Anterior cingulate cortex (tissue), 58 donors: ENCODE measurements at regions not wholly inside any gene's neighbourhood (a gene's known extent, or its start where the extent isn't known, plus 50 kb on each side); places are given as distances from the start of the nearest gene placed in this dataset.

Source experiments
- DNase-seq, 58 donors: peaks; one replicate each; lab custom pipeline; 2025; lab: John Stamatoyannopoulos, UW

DNA sequence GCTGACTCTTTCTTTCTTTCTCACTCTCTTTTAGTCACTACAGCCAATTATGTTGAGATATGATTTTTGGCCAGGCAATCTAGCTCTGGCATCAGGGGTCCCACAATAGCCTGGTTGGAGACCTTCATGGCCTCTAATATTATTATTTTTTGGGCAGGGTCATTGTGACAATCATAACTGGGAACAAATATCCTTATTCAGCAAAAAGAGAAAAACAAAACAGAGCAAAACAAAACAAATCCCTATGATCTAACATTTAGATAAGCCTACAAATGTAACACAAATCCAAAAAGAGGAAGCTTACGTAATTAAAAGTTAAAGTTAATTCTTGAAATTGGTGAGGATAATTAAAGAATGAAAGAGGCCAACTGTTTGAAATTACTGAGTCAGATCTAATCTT is 640.0 kb downstream of the TUSC7 start:
- no peak for DNase-seq

DNA sequence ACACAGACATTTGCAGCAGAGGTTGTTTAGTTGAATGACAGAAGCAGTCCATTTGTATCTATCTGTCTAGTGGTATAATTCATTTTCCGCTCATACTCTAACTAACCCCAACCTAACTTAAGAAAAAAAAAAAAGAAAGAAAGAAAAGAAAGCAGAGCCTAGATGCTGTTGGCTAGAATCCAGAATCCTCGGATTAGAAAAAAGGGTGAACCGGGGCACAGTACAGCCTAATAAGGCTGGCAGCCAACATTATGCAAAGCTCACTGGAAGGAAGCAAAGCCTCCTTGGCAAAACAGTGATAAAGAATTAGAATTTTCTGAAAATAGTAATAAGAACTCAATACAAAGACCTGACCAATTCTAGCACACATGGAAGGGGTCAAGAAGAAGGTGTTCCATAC is 640.8 kb downstream of the TUSC7 start:
- peak in 5 of 58 donors; percentile 3 to 62 (median 12) for DNase-seq

DNA sequence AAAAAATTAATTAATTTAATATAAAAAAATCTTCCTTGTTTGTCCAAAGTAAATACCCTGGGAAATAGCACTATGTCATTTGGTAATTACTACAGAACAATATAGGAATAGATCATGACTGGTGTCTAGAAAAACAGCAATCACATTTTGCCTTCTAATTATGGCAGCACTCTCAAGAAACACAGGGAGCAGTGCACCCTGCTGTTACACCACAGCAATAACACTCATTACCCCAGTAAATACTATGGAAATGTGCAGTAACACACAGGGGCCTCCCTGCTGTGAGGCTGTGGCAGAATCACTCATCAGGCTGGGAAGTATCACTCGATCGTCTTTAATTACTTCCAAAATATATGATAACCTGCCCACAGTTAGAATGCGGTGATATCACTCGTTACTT is 646.0 kb downstream of the TUSC7 start:
- peak in 10 of 58 donors; percentile 2 to 34 (median 10) for DNase-seq

DNA sequence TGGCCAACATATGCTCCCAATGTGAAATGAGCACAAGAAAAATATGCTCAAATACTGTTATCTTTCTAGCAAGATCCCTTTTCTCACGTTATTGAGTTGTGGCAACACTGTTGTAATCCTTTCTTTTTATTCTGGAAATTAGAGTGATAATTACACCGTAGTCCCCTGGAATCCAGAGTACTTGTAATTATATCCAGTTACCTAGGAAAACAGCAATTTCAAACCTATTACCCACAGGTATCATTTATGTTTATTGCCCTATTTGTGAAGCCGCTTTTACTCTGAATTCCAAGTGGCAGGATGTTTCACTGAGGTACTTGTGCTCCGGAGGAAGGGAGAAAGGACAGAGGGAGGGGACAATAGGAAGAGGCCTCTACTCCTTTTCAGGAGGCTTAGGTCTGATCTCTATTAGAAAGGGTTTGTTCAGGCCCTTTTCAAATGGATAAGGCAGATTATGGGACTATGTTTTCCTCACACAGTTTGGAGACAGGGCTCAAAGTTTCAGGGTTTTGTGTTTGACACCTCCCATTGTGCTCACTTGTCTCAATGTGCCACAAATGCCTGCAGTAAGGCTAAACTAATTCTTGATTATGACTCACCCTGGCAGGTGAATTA is 646.6 kb downstream of the TUSC7 start:
- DNase-seq: no peak

DNA sequence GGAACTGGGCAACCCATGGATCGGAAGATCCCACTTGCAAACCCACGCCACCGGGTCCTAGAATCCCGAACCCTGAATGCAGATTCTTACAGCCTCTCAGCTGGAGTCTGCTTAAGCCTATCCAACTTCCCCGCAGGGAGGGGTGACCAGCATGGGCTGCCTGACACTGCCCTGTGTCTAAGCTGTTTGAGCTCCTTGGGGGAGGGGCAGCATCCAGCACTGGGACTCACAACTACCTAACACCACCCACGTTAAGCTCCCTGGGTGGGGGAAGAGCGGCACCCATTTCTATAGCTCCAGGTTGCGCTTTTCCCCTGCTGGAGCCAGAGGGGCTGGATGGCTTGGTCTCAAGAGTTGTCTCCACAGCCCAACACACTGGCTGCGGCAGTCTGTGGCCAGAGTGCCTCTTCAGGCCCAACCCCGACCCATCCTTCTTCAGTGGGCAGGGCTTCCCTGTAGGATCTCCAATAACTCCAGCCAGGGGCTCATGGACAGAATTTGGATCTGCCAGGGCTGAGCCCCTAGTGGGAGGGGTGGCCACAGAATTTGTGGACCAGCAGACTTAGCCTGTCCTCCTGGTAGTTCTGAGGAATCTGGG is 649.2 kb downstream of the TUSC7 start:
- no peak for DNase-seq

DNA sequence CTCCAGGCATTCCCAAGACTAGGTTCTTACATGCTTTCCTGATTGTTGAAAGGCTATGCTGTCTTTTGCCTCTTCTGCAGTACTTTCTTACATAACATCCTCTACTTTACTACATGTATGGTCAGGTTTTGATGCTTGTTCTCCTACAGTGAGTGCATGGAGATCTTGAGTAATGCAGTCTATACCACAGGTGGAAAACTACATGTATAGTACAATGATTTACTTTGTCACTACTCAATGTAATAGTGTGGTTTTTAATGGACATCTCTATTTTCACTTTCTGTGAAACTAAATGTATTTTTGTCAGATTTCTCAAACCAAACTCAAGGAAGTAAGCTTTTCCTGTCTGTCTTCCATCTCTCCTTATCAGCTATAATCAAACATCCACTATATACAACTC is 657.0 kb downstream of the TUSC7 start:
- DNase-seq: no peak

DNA sequence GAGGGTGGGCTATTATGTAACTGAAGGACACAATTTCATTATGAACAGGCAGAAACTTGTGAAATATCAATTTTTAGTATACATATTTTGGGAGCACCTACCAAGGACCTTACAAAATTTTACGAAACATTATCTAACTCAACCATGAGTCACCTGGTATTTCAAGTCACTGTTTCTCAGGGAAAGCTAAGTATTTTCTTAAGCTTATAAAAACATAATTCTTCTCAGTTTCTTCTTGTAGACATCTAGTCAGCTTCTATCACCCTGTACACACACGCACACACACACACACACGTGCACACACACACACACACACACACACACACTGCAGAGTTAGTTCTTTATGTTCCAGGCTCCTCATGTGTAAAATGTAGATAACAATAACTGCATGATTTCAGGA is 658.3 kb downstream of the TUSC7 start:
- DNase-seq: no peak

DNA sequence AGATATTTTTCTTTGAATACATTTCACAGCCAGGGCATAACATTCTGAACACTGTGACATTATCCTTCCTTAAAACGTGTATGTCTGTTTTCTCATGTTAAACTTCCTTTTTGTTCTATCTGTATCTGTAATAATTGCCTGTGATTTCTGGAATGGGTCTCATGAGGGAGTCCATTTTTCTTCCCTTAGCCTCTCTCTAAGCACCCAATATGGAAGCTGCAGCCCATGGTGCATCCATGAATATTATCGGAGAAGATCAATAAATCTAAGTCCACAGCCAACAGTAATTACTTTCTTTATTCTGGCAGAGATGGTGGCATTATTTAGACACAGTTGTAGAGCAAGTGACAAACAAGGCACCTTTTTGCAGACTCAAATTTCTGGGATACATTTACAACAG is 671.1 kb downstream of the TUSC7 start:
- no peak for DNase-seq

DNA sequence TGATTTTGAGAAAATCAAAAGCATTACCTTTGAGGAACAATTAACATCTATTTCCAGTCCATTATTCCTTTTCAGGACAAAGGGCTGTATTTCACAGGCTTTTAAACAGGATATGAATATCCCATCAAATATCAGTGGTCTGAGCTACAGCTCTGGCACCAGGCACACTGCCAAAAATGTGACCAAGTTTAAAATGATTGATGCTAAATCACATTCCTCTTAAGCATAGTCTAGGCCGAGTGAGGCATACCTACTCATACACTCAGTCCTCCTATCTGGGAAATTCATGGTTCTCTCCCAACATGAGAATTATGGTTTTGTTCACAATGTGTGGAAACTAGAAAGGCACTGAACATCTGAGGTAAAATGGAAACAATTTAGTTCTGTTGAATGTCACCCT is 683.5 kb downstream of the TUSC7 start:
- DNase-seq: no peak

DNA sequence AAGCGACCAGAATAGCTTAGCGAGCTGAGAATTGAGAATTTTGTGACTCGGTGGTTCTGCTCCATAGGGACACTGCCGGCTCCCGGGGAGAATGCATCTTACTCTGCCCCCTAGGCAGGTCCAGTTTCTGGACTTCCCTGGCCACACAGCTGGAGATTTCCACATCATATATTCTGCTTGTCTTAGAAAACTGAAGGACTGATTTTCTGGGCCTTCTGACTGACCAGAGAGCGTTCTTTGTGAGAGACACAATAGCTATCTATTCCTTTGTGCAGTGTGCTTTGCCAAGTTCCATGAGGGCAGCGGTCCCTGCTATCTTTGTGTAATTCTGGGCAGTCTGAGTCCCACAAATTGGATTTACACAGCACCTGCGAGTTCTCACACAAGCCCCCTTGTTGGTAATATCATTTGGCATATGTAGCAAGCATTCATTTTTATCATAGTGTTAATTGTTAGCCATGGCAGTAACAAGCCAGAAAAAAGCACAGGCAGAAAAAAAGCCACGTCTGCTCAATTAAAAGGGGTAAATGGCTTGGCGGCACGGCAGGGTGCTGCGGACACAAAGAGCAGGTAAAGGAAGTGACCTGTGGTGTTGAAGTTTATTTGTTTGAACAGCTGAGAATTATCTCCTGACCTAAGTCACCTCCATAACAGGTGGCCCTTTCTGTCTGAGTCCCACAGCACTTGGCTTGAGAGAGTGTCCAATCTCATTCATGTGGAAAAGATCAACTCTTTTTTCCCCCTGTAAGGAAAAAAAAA is 688.7 kb downstream of the TUSC7 start:
- DNase-seq: peak in 50 of 58 donors; percentile 6 to 89 (median 60)

DNA sequence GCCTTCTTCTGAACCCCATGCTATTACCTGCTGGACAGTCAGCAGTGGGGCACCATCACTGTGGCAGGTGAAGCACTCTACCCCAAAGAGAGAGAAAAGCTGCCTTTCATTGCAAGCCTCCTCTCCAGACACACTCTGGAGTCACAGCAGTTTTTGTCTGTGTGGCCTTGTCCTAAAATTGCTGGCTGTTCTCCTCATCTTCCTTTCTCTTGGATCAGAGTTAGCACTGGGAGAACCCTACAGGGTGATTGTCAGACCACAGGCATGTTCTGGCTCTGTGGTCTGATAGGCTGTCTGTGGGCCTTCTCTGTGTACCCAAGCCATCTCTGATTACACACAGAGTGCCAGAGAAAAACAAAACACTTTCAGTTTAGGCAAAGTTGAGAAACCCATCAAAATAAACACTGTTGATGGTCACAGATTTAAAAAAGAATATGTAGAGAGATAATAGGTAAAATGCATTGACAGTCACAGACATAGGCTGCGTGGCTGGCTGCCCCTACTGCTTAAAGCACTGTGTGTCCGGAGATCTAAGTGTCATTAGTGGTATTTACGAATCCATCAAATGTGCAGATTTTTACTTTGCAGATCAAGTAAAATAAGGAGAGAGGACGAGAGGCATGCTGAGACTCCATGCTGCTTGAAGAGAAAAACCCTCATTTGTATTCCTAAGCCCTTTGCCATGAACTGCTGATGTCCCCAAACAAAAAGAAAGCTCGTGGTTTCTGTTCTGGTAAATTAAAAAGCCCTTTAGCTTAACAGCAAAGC is 689.9 kb downstream of the TUSC7 start:
- peak in 24 of 58 donors; percentile 1 to 59 (median 16) for DNase-seq

DNA sequence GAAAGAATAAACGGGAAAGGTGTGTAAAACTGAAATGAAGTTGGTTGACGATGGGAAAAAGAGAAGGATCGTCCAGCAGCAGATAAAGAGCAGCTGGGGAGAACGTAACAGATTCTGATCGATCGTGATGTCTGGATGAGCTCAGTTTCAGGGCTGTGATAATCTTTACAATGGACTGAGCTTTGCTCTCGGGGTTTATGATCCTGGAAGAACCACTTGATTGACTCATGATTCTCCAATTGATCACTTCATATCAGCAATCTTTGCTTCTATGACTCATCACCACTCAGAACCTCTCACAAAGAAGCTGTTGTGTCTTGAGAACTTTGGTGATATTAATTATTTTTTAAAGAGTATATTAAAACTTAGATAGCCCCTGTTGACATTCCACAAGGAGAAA is 690.7 kb downstream of the TUSC7 start:
- DNase-seq: no peak

DNA sequence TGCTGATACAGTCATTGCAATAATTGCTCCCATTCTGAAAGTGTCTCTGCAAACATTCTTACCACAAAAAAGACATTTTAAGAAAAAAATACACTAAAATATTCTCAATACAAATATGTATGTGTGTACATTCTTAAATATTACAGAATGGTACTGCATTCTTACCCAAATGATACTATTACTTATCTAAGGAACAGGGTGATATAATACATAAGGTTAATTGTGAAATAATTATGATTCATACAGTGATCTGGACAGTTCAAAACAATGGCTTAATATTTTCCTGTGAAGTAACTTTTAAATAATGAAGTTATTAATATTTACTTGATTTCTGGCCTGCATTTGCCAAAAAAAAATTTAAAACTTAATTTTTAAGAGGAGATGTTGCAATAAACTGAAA is 694.6 kb downstream of the TUSC7 start:
- no peak for DNase-seq

DNA sequence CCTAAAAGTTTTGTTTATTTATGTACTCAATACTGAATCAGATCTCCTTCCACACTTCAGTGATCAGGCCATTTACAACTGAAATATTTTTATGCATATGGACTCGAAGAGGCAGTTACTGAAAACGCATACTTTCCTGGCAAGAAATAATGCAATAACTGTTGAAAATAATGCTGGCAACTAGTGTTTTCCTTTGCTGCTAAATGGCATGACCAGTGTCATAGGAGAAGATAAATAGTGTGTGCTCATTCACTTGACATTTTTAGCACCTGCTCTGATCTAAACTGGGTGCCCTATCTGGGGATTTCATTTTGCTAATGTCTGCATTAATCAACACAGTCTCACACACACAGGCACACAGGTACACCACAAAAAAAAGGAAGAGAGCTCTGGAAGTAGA is 695.2 kb downstream of the TUSC7 start:
- DNase-seq: no peak

DNA sequence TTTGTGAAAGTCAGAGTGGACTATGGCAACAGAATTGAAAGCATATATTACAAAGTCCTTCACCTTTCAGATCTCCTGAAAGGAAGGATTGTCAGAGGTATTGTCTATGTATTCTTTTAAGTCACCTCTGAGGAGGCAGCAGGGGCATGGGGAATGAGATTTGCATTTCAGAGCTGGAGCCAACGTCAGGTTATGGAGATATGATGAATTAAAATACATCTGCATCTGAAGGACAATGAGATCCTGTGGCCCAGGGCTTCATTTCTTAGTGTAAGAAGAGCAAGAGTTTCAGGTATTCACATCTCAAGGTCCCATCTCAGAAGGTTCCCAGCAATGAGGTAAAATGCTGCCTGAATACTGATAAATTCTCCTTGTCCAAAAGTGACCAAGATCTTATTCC is 695.8 kb downstream of the TUSC7 start:
- no peak for DNase-seq

DNA sequence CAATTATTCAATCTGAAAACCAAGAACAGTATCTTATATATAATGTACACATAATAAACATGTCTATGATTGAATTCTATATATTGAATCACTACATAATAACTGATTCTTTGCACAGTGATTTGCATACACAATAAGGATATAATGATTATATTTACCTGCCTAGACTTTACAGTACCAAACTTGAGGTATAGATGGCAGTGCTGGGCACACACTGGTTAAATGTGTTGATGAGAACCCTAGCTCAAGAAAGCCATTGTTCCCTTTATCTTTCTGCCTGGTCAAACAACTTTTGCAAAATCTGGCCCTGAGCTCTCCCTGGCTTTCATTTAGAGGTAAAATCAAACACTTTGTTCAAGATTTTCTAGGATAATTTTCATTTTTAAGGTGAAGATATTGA is 697.7 kb downstream of the TUSC7 start:
- DNase-seq: no peak

DNA sequence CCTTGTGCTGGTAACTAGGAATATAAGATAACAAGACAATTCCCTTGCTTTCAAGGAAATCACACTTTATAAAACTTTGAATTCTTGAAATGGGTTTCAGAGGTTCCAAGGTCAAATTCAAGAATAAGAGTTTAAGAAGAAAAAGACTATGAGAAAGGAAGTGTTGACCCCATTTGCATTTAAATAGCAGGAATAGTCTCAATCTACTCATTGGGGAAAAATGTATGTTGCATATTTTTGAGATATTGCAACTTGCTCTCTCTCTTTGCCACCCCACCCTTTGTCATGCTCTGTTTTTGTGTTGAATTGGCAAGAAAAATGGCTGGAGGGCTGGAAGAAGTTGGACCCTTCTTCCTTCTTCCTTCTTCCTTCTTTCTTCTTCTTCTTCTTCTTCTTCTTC is 699.2 kb downstream of the TUSC7 start:
- no peak for DNase-seq

DNA sequence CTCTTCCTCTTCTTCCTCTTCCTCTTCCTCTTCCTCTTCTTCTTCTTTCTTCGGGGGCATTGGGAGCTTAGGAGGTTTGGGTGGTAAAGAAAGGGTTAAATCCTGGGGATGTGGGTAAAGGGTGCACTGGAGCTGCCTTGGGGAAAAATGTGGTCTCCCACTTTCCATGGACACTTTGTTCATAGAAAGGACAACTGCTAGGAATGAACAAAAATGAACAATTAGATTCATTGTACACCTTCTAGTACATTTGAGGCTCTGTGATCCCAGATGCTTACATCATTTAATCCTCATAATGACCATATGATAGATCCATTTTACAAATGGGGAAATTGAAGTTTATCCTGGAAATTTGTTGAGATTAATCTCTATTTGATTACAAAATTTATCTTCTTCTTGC is 699.7 kb downstream of the TUSC7 start:
- DNase-seq: no peak

DNA sequence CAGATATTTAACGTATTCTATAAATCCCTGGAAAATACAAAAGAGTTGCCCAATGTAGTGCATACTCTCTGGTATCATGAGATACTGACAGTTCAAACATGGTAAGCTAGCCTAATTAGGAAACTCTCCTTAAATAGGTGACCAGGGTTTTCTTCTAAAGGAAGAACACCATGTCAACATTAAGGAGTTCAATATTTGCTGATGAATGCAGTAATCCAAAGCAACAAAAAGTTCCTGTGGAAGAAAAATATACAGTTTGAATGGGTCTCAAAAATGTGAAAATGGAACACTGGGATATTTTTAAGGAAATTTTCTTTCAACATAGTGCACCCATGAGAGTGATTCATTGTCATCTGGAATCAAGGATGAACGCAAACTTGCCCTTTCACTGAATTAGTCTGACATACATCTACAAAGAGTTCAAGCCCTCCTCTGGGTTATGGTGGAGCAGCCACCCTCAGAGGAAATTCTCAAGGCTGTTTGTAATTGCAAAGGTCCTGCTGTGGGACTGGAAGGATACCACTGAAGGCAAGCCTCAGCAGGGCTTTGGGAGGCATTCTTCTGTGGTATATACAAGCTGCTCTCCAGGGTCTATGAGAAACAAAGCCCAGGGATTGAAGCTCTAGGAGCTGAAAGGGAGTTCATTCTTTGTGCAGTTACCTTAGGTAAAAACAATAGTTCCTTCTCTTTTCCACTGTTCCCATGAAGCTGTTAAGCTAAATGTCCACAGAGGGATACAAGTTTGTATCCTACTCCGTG is 700.3 kb downstream of the TUSC7 start:
- no peak for DNase-seq

DNA sequence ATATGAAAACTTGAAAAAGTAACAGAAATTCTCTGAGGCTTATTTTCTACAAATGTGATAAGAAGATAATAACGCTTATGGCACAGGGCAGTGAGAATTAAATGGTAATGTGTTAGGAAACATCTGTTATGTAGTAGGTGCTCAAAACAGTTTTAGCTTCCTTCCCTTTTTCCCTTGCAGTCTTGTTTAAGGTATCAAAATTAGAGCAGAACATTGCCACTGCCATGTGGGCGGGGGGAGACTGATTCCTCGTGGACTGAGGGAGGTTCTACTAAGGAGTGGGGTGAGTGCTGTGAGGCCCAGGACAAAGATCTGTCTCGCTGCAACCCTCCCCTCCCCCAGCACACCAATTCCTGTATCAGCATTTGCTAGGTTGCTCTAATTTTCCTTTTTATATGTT is 702.4 kb downstream of the TUSC7 start:
- peak in 3 of 58 donors; percentile 0 to 21 (median 4) for DNase-seq
